A673 (cell line): ENCODE measurements at regions not wholly inside any gene's neighbourhood (a gene's known extent, or its start where the extent isn't known, plus 50 kb on each side); places are given as distances from the start of the nearest gene placed in this dataset.

Experiments
- BruUV-seq: library from RNA; stranded (reverse); fragments of 400-500 nt; replicated peaks from 2 replicates; lab custom pipeline; 2021; lab: Mats Ljungman, UMichigan
- CTCF ChIA-PET: fragments of 300-600 bp; sonication (Branson Sonifier 250); formaldehyde crosslinking; loops from one replicate; lab custom pipeline; 2022; ENCODE audit warnings: antibody characterized with exemption; lab: Charles Lee
- POLR2A ChIA-PET: fragments of 300-600 bp; sonication (Branson Sonifier 250); formaldehyde crosslinking; loops from one replicate; lab custom pipeline; 2022; ENCODE audit warnings: antibody characterized with exemption; ENCODE audit not compliant: low non-redundant PET; lab: Charles Lee
- DNase-seq: peaks from one replicate; pipeline ENCODE4 v3.0.0-alpha.2; 2015; ENCODE audit warnings: low spot score
- H3K27ac ChIP-seq: fragments of 200-600 bp; sonication (generic); 2 replicates; pipeline ENCODE4 v1.5.1; 2016; ENCODE audit warnings: mixed run types, low read depth, mild to moderate bottlenecking, mixed read lengths, antibody characterized with exemption, low read length; ENCODE audit not compliant: poor library complexity, severe bottlenecking
- H3K27me3 ChIP-seq: fragments of 200-600 bp; sonication (generic); replicated peaks from 2 replicates; pipeline ENCODE4 v1.6.1; 2017; ENCODE audit warnings: mixed run types, low read depth, mild to moderate bottlenecking, mixed read lengths, antibody characterized with exemption, low read length; ENCODE audit not compliant: insufficient read depth, poor library complexity
- H3K36me3 ChIP-seq: fragments of 200-600 bp; sonication (generic); 2 replicates; pipeline ENCODE4 v1.6.1; 2016; ENCODE audit warnings: mixed run types, mild to moderate bottlenecking, mixed read lengths, antibody characterized with exemption, low read length; ENCODE audit not compliant: insufficient read depth, poor library complexity, severe bottlenecking
- H3K4me1 ChIP-seq: fragments of 200-600 bp; sonication (generic); 2 replicates; pipeline ENCODE4 v1.6.1; 2017; ENCODE audit warnings: mixed run types, mild to moderate bottlenecking, mixed read lengths, antibody characterized with exemption, low read length; ENCODE audit not compliant: insufficient read depth, poor library complexity, severe bottlenecking
- H3K4me3 ChIP-seq: fragments of 200-600 bp; sonication (generic); 2 replicates; pipeline ENCODE4 v1.5.1; 2016; ENCODE audit warnings: low read depth, mixed run types, mild to moderate bottlenecking, mixed read lengths, low read length; ENCODE audit not compliant: poor library complexity, severe bottlenecking
- H3K9me3 ChIP-seq: fragments of 200-600 bp; sonication (generic); 2 replicates; pipeline ENCODE4 v1.6.1; 2016; ENCODE audit warnings: mixed run types, low read depth, mild to moderate bottlenecking, mixed read lengths, antibody characterized with exemption, low read length; ENCODE audit not compliant: poor library complexity, severe bottlenecking
- EZH2 ChIP-seq: fragments of 200-600 bp; sonication (generic); IDR thresholded peaks from 2 replicates; pipeline ENCODE4 v1.6.1; 2017; ENCODE audit warnings: borderline replicate concordance, low read depth, mild to moderate bottlenecking, mixed read lengths, antibody characterized with exemption, low read length; ENCODE audit not compliant: poor library complexity, severe bottlenecking
- intact Hi-C: fragments of 100-400 bp; cut with micrococcal nuclease; formaldehyde crosslinking; loops from one replicate; pipeline ENCODE4 v1.10.0; 2022; ENCODE audit not compliant: unreplicated experiment
- TF ChIP-seq, protein P1 (sequence below): fragments of 300-800, 200-600 bp; sonication (generic); conservative IDR thresholded peaks from 2 replicates; pipeline ENCODE4 v1.5.1; 2017; ENCODE audit warnings: low read depth, mild to moderate bottlenecking, antibody characterized with exemption, low read length, moderate library complexity, mixed read lengths

DNA sequence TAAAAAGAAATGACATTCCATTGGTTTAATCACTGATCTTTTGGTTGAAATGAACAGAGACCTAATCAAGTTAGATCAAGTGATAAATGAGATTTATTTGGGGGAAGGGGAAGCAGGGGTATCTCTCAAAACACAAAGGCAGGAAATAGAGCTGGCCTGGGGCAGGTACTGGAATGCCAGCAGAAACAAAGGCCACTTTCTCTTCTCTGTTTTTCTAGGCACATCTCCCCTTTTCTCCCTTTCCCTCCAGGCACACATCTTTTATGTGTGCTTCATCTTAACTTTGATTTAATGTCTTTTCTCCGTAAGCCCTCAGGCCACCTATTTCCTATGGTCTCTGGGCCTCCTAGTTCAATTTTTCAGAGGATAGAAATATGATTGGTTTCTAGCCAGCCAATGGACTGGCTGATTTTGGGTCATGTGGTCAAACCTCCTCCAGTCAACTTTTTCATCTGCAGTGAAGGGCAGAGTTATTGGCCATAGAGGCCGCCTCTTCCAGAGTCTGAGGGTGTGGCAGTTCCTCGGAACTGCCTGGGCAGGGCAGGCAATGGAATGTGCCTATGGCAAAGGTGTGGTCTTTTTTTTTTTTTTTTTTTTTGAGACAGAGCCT is 58.9 kb upstream of the FAM136A start:
- H3K36me3 ChIP-seq: no peaks in the 10 kb centered on the region
- CTCF ChIA-PET: interaction anchor here (0.6 kb wide), 1 partner anchor 491 kb away, joined by 12 read pairs; no protein-coding TSS in a partner anchor
- TF ChIP-seq, protein P1, sequence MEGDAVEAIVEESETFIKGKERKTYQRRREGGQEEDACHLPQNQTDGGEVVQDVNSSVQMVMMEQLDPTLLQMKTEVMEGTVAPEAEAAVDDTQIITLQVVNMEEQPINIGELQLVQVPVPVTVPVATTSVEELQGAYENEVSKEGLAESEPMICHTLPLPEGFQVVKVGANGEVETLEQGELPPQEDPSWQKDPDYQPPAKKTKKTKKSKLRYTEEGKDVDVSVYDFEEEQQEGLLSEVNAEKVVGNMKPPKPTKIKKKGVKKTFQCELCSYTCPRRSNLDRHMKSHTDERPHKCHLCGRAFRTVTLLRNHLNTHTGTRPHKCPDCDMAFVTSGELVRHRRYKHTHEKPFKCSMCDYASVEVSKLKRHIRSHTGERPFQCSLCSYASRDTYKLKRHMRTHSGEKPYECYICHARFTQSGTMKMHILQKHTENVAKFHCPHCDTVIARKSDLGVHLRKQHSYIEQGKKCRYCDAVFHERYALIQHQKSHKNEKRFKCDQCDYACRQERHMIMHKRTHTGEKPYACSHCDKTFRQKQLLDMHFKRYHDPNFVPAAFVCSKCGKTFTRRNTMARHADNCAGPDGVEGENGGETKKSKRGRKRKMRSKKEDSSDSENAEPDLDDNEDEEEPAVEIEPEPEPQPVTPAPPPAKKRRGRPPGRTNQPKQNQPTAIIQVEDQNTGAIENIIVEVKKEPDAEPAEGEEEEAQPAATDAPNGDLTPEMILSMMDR: no peak
- no peak for TF ChIP-seq EZH2

DNA sequence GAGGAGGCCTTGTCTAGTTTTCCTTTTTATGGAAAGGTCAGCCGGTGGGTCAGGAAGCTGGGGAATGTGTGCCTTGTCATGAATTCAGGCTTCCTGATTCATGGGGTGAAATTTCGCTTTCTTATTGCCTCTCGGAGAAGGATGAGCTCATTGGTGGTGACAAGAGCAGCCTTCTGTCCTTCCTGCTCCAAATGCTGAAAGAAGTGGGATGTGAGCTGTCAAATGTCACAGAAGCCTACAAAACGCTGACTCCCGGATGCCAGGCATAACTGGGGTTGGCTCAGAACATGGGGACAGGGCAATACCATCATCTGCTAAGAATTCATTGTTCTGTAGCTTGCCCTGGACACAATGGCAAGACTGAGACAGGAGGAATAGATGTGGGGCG is 55.8 kb upstream of the FAM136A start:
- no peak overlapping the region for H3K27ac ChIP-seq
- H3K4me1 ChIP-seq: no peaks in the 10 kb centered on the region
- no peaks in the 10 kb centered on the region for H3K9me3 ChIP-seq
- H3K36me3 ChIP-seq: no peaks in the 10 kb centered on the region
- peaks cover 8% of the 10 kb centered on the region for H3K27me3 ChIP-seq
- DNase-seq: no peak
- TF ChIP-seq EZH2: no peak
- TF ChIP-seq, protein P1: no peak
- intact Hi-C loops: no loop called here
- ChIA-PET CTCF (no interaction called here), POLR2A (no interaction called here)
- no peak overlapping the region for H3K4me3 ChIP-seq
- BruUV-seq: no TSS peak

More for the DNA sequence above, 58.9 kb upstream of the FAM136A start:
- no peak overlapping the region for H3K27ac ChIP-seq
- H3K9me3 ChIP-seq: no peaks in the 10 kb centered on the region
- no TSS peak for BruUV-seq
- H3K4me3 ChIP-seq: no peak overlapping the region
- peaks cover 8% of the 10 kb centered on the region for H3K27me3 ChIP-seq
- DNase-seq: no peak
- intact Hi-C loops: no loop called here
- POLR2A ChIA-PET: no interaction called here
- H3K4me1 ChIP-seq: no peaks in the 10 kb centered on the region

DNA sequence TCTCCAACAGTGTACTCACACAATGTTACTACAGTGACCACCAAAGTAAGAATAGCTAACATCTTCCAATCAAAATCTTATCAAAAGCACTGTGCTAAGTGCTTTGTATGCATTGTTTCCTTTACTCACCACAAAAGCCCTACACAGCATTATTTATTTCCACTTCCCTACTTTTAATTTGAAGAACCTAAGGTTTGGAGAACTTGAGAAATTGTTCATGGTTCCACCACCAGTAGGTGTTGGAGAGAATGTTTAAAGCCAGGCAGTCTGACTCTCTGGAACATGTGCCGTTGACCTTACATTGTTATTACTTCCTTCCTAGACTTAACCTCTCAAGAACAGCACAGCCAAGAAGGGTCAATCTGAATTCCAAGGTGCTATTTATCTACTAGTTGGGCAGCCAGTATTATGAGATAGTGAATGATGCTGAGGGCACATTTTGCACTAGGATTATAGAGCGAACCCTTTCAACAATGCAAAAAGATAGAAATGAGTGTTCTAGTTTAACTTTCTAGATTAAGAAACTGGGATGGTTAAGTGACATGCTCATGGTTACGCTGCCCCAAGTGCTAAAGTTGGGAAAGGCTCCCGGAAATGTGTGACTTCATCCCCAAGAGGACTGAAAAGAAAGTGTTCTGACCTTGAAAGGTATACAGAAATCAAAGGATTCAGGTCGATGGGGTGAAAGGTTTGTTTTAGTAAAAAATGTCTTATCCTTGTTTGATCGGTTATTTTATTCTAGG is 55.2 kb upstream of the FAM136A start:
- no peak for TF ChIP-seq EZH2
- Histone ChIP-seq H3K27ac (no peak overlapping the region), H3K36me3 (no peaks in the 10 kb centered on the region), H3K27me3 (peaks cover 8% of the 10 kb centered on the region), H3K4me1 (no peaks in the 10 kb centered on the region), H3K9me3 (no peaks in the 10 kb centered on the region), H3K4me3 (no peak overlapping the region)
- ChIA-PET POLR2A (no interaction called here), CTCF (no interaction called here)
- DNase-seq: no peak
- intact Hi-C loops: no loop called here
- BruUV-seq: no TSS peak
